H1 (cell line): ENCODE measurements at regions not wholly inside any gene's neighbourhood (a gene's known extent, or its start where the extent isn't known, plus 50 kb on each side); places are given as distances from the start of the nearest gene placed in this dataset.

ENCODE experiments used
- CTCF ChIA-PET: fragments of 300-600 bp; sonication (Branson Sonifier 250); formaldehyde crosslinking; loops from one replicate; lab custom pipeline; 2021; ENCODE audit not compliant: partially characterized antibody; lab: Charles Lee
- POLR2A ChIA-PET: fragments of 300-600 bp; sonication (Branson Sonifier 250); formaldehyde crosslinking; loops from one replicate; lab custom pipeline; 2021; ENCODE audit warnings: inconsistent platforms; ENCODE audit not compliant: partially characterized antibody; lab: Charles Lee
- DNase-seq, 2 experiments: peaks; one replicate each; pipeline versions ENCODE4 v3.0.0 to v3.0.0-alpha.2; 2010 to 2022; ENCODE audit warnings: low spot score in 2 of 2, low read depth in 1 of 2, mixed read lengths in 1 of 2
- FAIRE-seq: peaks from 2 replicates; lab custom pipeline; 2011; peaks lifted over from hg19 to GRCh38; lab: Jason Lieb, UNC
- H2AFZ ChIP-seq: 2 replicates; pipeline ENCODE4 v1.8.1; 2012; ENCODE audit warnings: low read length, inconsistent platforms
- H2AK5ac ChIP-seq: 2 replicates; pipeline ENCODE4 v1.6.1; 2013; ENCODE audit warnings: low read depth, low read length
- H2BK120ac ChIP-seq: replicated peaks from 2 replicates; pipeline ENCODE3; 2013; ENCODE audit warnings: low read depth, low read length, inconsistent platforms
- H2BK12ac ChIP-seq: 2 replicates; pipeline ENCODE4 v1.6.1; 2013; ENCODE audit warnings: low read depth, low read length
- H2BK15ac ChIP-seq: 2 replicates; pipeline ENCODE4 v1.6.1; 2013; ENCODE audit warnings: low read length
- H2BK20ac ChIP-seq: 2 replicates; pipeline ENCODE4 v1.6.1; 2013; ENCODE audit warnings: low read length
- H2BK5ac ChIP-seq: 2 replicates; pipeline ENCODE4 v1.6.1; 2013; ENCODE audit warnings: low read depth, low read length
- H3K14ac ChIP-seq: 2 replicates; pipeline ENCODE4 v1.6.1; 2013; ENCODE audit warnings: inconsistent platforms; ENCODE audit not compliant: insufficient read length
- H3K18ac ChIP-seq: 2 replicates; pipeline ENCODE4 v1.6.1; 2013; ENCODE audit warnings: low read length; ENCODE audit errors: extremely low read depth
- H3K23ac ChIP-seq: 2 replicates; pipeline ENCODE4 v1.6.1; 2013; ENCODE audit warnings: inconsistent platforms; ENCODE audit not compliant: insufficient read length
- H3K23me2 ChIP-seq: 2 replicates; pipeline ENCODE4 v1.6.1; 2013; ENCODE audit warnings: low read depth, low read length
- H3K27ac ChIP-seq: 2 replicates; pipeline ENCODE4 v1.6.1; 2011; ENCODE audit warnings: low read depth, low read length, inconsistent platforms
- H3K27me3 ChIP-seq, 4 experiments: replicated peaks in 1 of 4; 1 replicate in 1 of 4; 2 replicates in 3 of 4; pipeline versions ENCODE4 v1.6.1 to v1.8.1; 2011 to 2013; ENCODE audit warnings: low read length in 3 of 4, mild to moderate bottlenecking in 3 of 4, inconsistent platforms in 2 of 4, mixed read lengths in 2 of 4, moderate library complexity in 1 of 4; ENCODE audit not compliant: control insufficient read depth in 3 of 4, insufficient read depth in 3 of 4; ENCODE audit errors: extremely low read depth in 1 of 4
- H3K36me3 ChIP-seq, 4 experiments: 2 replicates each; pipeline versions ENCODE4 v1.6.1 to v1.8.1; 2011 to 2013; ENCODE audit warnings: mild to moderate bottlenecking in 4 of 4, low read length in 3 of 4, moderate library complexity in 2 of 4, control low read depth in 1 of 4, inconsistent platforms in 1 of 4; ENCODE audit not compliant: insufficient read depth in 4 of 4, control insufficient read depth in 2 of 4
- H3K4ac ChIP-seq: replicated peaks from 2 replicates; pipeline ENCODE3; 2013; ENCODE audit warnings: low read length, low read depth, mixed read lengths, inconsistent platforms; ENCODE audit not compliant: insufficient read length
- H3K4me1 ChIP-seq, 4 experiments: replicated peaks in 1 of 4; 1 replicate in 1 of 4; 2 replicates in 3 of 4; pipeline versions ENCODE4 v1.6.1 to v1.8.1; 2011 to 2013; ENCODE audit warnings: low read length in 3 of 4, inconsistent platforms in 2 of 4, mixed read lengths in 1 of 4; ENCODE audit not compliant: insufficient read depth in 4 of 4, control insufficient read depth in 3 of 4
- H3K4me2 ChIP-seq, 2 experiments: 2 replicates each; pipeline versions ENCODE4 v1.6.1 to v1.8.1; 2011 to 2013; ENCODE audit warnings: low read depth in 2 of 2, low read length in 2 of 2, control low read depth in 1 of 2, inconsistent platforms in 1 of 2, mild to moderate bottlenecking in 1 of 2; ENCODE audit not compliant: insufficient read depth in 1 of 2
- H3K4me3 ChIP-seq, 4 experiments: fragments of 200-600, 300-600 bp in 1 of 4; sonication (generic), shearing (Covaris generic), sonication (Bioruptor Twin) in 1 of 4; 2 replicates each; pipeline versions ENCODE4 v1.5.1 to v1.8.1; 2011 to 2016; ENCODE audit warnings: low read length in 4 of 4, low read depth in 3 of 4, control low read depth in 2 of 4, inconsistent platforms in 2 of 4, mild to moderate bottlenecking in 2 of 4, mixed read lengths in 1 of 4, moderate library complexity in 1 of 4; ENCODE audit not compliant: insufficient read depth in 2 of 4; ENCODE audit errors: extremely low read depth in 1 of 4
- H3K56ac ChIP-seq: replicated peaks from 2 replicates; pipeline ENCODE3; 2013; ENCODE audit warnings: low read depth, mild to moderate bottlenecking, mixed read lengths, low read length, inconsistent platforms; ENCODE audit not compliant: insufficient read length
- H3K79me1 ChIP-seq: 2 replicates; pipeline ENCODE4 v1.6.1; 2013; ENCODE audit warnings: low read depth, low read length, control low read depth
- H3K79me2 ChIP-seq, 2 experiments: 2 replicates each; pipeline versions ENCODE4 v1.6.1 to v1.8.1; 2012 to 2013; ENCODE audit warnings: low read length in 2 of 2, mild to moderate bottlenecking in 2 of 2, inconsistent platforms in 1 of 2; ENCODE audit not compliant: insufficient read depth in 2 of 2, control insufficient read depth in 1 of 2
- H3K9ac ChIP-seq, 4 experiments: replicated peaks in 1 of 4; 1 replicate in 1 of 4; 2 replicates in 3 of 4; pipeline versions ENCODE4 v1.6.1 to v1.8.1; 2011 to 2013; ENCODE audit warnings: low read depth in 3 of 4, low read length in 3 of 4, control low read depth in 2 of 4, mild to moderate bottlenecking in 2 of 4, moderate library complexity in 2 of 4, inconsistent platforms in 1 of 4; ENCODE audit errors: extremely low read depth in 1 of 4
- H3K9me3 ChIP-seq, 2 experiments: 2 replicates each; pipeline versions ENCODE4 v1.6.1 to v1.8.1; 2012 to 2013; ENCODE audit warnings: mild to moderate bottlenecking in 2 of 2, moderate library complexity in 2 of 2, control low read depth in 1 of 2, inconsistent platforms in 1 of 2, low read depth in 1 of 2, low read length in 1 of 2, mixed read lengths in 1 of 2; ENCODE audit not compliant: insufficient read depth in 2 of 2
- H4K20me1 ChIP-seq, 2 experiments: replicated peaks in 1 of 2; 2 replicates each; pipeline versions ENCODE3 to v1.8.1; 2011 to 2013; ENCODE audit warnings: inconsistent platforms in 2 of 2, low read length in 2 of 2, mild to moderate bottlenecking in 1 of 2; ENCODE audit not compliant: insufficient read depth in 2 of 2, control insufficient read depth in 1 of 2
- H4K5ac ChIP-seq: 2 replicates; pipeline ENCODE4 v1.6.1; 2013; ENCODE audit warnings: low read length, low read depth, mixed read lengths, inconsistent platforms; ENCODE audit not compliant: insufficient read length
- H4K8ac ChIP-seq: 2 replicates; pipeline ENCODE4 v1.8.0; 2013; ENCODE audit warnings: mild to moderate bottlenecking, moderate library complexity, low read length, inconsistent platforms; ENCODE audit not compliant: insufficient read depth; ENCODE audit errors: extremely low read depth
- H4K91ac ChIP-seq: replicated peaks from 2 replicates; pipeline ENCODE3; 2013; ENCODE audit warnings: low read length, mixed read lengths, inconsistent platforms; ENCODE audit not compliant: insufficient read length
- BCL11A ChIP-seq, 2 experiments: IDR thresholded peaks; one replicate each; pipeline ENCODE4 v1.6.1; 2011; ENCODE audit warnings: low read depth in 2 of 2, low read length in 2 of 2, mild to moderate bottlenecking in 2 of 2
- CBX5 ChIP-seq: fragments of 300-800, 300-1000 bp; sonication (generic); IDR thresholded peaks from 2 replicates; pipeline ENCODE4 v1.7.1; 2016; ENCODE audit warnings: antibody characterized with exemption, low read length, low read depth
- EP300 ChIP-seq, 2 experiments: IDR thresholded peaks; 1 replicate in 1 of 2; 2 replicates in 1 of 2; pipeline ENCODE4 v1.6.1; 2011 to 2012; ENCODE audit warnings: low read depth in 2 of 2, low read length in 2 of 2, mild to moderate bottlenecking in 2 of 2, borderline replicate concordance in 1 of 2, inconsistent platforms in 1 of 2, moderate library complexity in 1 of 2
- EZH2 ChIP-seq: fragments of 200-600 bp; sonication (generic); IDR thresholded peaks from 2 replicates; pipeline ENCODE4 v1.7.1; 2012; ENCODE audit warnings: low read depth, mild to moderate bottlenecking, moderate library complexity, low read length, inconsistent platforms; ENCODE audit not compliant: severe bottlenecking
- GABPA ChIP-seq: IDR thresholded peaks from 2 replicates; pipeline ENCODE4 v1.6.1; 2011; ENCODE audit warnings: mild to moderate bottlenecking, low read length, moderate library complexity, borderline replicate concordance; ENCODE audit not compliant: insufficient read depth
- JUND ChIP-seq: IDR thresholded peaks from 2 replicates; pipeline ENCODE4 v1.6.1; 2011; ENCODE audit warnings: mild to moderate bottlenecking, improper control_type of control experiment, low read length
- SIRT6 ChIP-seq: IDR thresholded peaks from one replicate; pipeline ENCODE4 v1.7.1; 2012; ENCODE audit warnings: low read length, inconsistent platforms
- WGBS, 2 experiments: shearing (Covaris generic) in 1 of 2; methylation state at CpG; one replicate each; pipeline versions ENCODE4 v1.1.6 to v1.1.7; 2013 to 2015; ENCODE audit warnings: low lambda C conversion rate in 2 of 2, mixed read lengths in 2 of 2, inconsistent platforms in 1 of 2, low coverage in 1 of 2, missing lambda C conversion rate in 1 of 2; ENCODE audit not compliant: insufficient replicate concordance in 2 of 2, insufficient coverage in 1 of 2, insufficient read length in 1 of 2; ENCODE audit errors: extremely low coverage in 1 of 2, missing lambda C conversion rate in 1 of 2; 5-methylcytosine and 5-hydroxymethylcytosine counted together

DNA sequence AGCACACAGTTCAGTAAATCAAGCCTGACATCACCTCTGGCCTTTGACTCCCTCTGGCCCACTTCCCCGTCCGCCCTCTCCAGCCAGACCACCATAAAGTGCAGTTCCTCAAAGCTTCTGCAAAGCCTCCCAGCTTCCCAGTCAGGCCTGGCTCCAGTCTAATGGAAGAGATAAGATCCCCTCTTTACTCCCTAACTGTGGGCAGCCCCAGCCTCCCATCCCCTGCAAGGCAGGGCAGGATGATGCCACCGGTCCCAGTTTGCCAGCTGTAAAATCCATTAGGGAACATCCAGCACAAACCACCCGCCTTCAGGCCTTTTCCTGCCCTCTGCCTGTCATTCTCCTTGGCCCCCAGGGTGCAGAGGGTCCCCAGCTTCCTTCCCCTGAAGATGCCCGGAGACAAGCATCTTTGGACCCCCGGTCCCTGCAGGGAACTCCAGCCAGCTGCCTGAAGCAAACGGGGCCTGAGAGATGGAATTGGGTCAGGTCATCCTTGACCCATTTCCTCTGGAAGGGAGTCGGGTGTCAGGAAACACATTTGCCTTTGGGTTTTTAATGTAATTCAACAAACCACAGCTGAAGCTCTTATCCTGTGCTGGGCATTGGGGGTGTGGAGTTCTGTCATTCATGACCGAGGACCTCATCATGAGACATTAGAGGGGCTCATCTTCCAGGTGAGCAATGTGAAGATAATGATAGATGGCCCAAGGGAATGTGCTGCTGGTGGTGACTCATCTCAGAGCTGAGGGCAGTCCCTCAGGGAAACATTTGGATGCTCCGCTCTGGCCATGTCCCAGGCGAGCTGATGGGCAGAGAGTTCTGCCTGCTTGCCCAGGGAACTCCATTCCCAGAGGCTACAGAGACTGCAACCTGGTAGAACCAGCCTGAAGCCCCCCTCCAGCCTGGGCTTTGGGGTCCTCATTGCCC is 93.8 kb upstream of the CLMN start:
- Histone ChIP-seq H3K18ac (no peak overlapping the region), H4K91ac (no peak overlapping the region), H3K79me1 (no peaks in the 10 kb centered on the region), H3K4me2 (no peak overlapping the region), H4K8ac (no peak overlapping the region), H3K14ac (no peak overlapping the region), H3K27me3 (no peaks in the 10 kb centered on the region; a peak in 1 of 7 replicates), H3K23ac (no peak overlapping the region), H3K36me3 (no peaks in the 10 kb centered on the region), H3K4ac (no peak overlapping the region), H4K5ac (no peak overlapping the region), H3K9me3 (no peaks in the 10 kb centered on the region), H3K56ac (no peak overlapping the region), H3K4me3 (no peak overlapping the region), H2BK20ac (no peak overlapping the region), H4K20me1 (no peaks in the 10 kb centered on the region), H3K4me1 (peaks cover 0 to 6% (median 2%) of the 10 kb centered on the region in 4 experiments; a peak in 2 of 7 replicates), H2AFZ (no peak overlapping the region), H2BK12ac (no peak overlapping the region), H2AK5ac (no peak overlapping the region), H2BK120ac (no peak overlapping the region), H3K79me2 (no peaks in the 10 kb centered on the region), H2BK5ac (no peak overlapping the region), H2BK15ac (no peak overlapping the region), H3K9ac (no peak overlapping the region), H3K27ac (no peak overlapping the region), H3K23me2 (no peaks in the 10 kb centered on the region)
- TF ChIP-seq BCL11A (IDR thresholded peaks at IDR 0.05; ENCODE audit: low read depth in 2 of 2, low read length in 2 of 2) = no peak
- no peak for TF ChIP-seq EP300 (IDR thresholded peaks at IDR 0.05; ENCODE audit: borderline replicate concordance in 1 of 2, low read depth in 2 of 2, low read length in 2 of 2)
- no peak for TF ChIP-seq SIRT6
- no peak for TF ChIP-seq JUND
- no peak for TF ChIP-seq EZH2
- no peak for TF ChIP-seq CBX5
- TF ChIP-seq GABPA = no peak
- no peak for FAIRE-seq
- POLR2A ChIA-PET = no interaction called here
- no peak for DNase-seq
- CTCF ChIA-PET = interaction anchor here (0.7 to 2.5 kb wide), 12 partner anchors 9 to 295 kb away, joined by 3 to 17 read pairs (median 5); no protein-coding TSS in a partner anchor
- 91% methylated on average over 11 of the region's 11 CpGs; no CpG with 5 or more reads in 1 of the 2 experiments for WGBS, 2 experiments
